ENCODE measurements at regions not wholly inside any gene's neighbourhood (a gene's known extent, or its start where the extent isn't known, plus 50 kb on each side); places are given as distances from the start of the nearest gene placed in this dataset.

- H3K4me1 ChIP-seq (ENCODE audit: control insufficient read depth in 2 of 2, insufficient read depth in 2 of 2, low read length in 2 of 2), result peaks cover 0 to 4% of the 10 kb centered on the region in 2 donors
- H3K36me3 ChIP-seq (ENCODE audit: control insufficient read depth in 2 of 2, insufficient read depth in 2 of 2, low read length in 2 of 2), result no peaks in the 10 kb centered on the region
- no peak overlapping the region for H3K4me3 ChIP-seq (ENCODE audit: low read length in 2 of 2)
- H3K9me3 ChIP-seq (ENCODE audit: control insufficient read depth in 2 of 2, low read length in 2 of 2), result no peaks in the 10 kb centered on the region
- H3K27ac ChIP-seq (ENCODE audit: low read depth in 2 of 2, low read length in 2 of 2), result no peak overlapping the region
- no peaks in the 10 kb centered on the region for H3K27me3 ChIP-seq (ENCODE audit: control insufficient read depth in 2 of 2, insufficient read depth in 2 of 2, low read length in 2 of 2)
- no peak overlapping the region for H3K9ac ChIP-seq (ENCODE audit: low read depth in 1 of 2, low read length in 2 of 2)
Observed at GRCh38 chr20:57094252-57094891, 172.1 kb downstream of the BMP7 start.

DNA sequence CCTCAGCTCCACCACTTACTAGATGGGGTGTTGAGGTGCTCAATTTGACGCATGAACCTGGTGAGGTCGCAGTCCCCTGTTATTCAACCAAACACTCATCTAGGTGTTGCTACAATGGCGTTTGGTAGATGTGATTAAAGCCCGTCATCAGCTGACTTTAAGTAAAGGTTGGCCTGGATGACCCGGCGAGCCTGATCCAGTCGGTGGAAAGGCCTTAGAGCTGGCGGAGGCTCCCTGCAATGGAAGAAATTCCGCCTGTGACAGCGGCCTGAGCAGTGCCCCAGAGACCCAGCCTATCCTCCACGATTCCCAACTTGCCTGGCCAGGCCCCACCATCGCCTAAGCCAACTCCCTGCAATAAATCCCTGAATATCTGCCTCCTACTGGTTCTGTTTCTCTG, 171.4 kb downstream of the BMP7 start:
- Histone ChIP-seq H3K27me3 (ENCODE audit: control insufficient read depth in 2 of 2, insufficient read depth in 2 of 2, low read length in 2 of 2) (no peaks in the 10 kb centered on the region), H3K9me3 (ENCODE audit: control insufficient read depth in 2 of 2, low read length in 2 of 2) (no peaks in the 10 kb centered on the region), H3K4me3 (ENCODE audit: low read length in 2 of 2) (no peak overlapping the region), H3K4me1 (ENCODE audit: control insufficient read depth in 2 of 2, insufficient read depth in 2 of 2, low read length in 2 of 2) (peaks cover 0 to under 1% of the 10 kb centered on the region in 2 donors), H3K27ac (ENCODE audit: low read depth in 2 of 2, low read length in 2 of 2) (no peak overlapping the region), H3K9ac (ENCODE audit: low read depth in 1 of 2, low read length in 2 of 2) (no peak overlapping the region), H3K36me3 (ENCODE audit: control insufficient read depth in 2 of 2, insufficient read depth in 2 of 2, low read length in 2 of 2) (no peaks in the 10 kb centered on the region)

GRCh38 chr20:57095426-57095825, 171.0 kb downstream of the BMP7 start:
- Histone ChIP-seq H3K4me3 (ENCODE audit: low read length in 2 of 2) (no peak overlapping the region), H3K4me1 (ENCODE audit: control insufficient read depth in 2 of 2, insufficient read depth in 2 of 2, low read length in 2 of 2) (no peaks in the 10 kb centered on the region), H3K9ac (ENCODE audit: low read depth in 1 of 2, low read length in 2 of 2) (no peak overlapping the region), H3K36me3 (ENCODE audit: control insufficient read depth in 2 of 2, insufficient read depth in 2 of 2, low read length in 2 of 2) (no peaks in the 10 kb centered on the region), H3K9me3 (ENCODE audit: control insufficient read depth in 2 of 2, low read length in 2 of 2) (no peaks in the 10 kb centered on the region), H3K27me3 (ENCODE audit: control insufficient read depth in 2 of 2, insufficient read depth in 2 of 2, low read length in 2 of 2) (no peaks in the 10 kb centered on the region), H3K27ac (ENCODE audit: low read depth in 2 of 2, low read length in 2 of 2) (no peak overlapping the region)

DNA sequence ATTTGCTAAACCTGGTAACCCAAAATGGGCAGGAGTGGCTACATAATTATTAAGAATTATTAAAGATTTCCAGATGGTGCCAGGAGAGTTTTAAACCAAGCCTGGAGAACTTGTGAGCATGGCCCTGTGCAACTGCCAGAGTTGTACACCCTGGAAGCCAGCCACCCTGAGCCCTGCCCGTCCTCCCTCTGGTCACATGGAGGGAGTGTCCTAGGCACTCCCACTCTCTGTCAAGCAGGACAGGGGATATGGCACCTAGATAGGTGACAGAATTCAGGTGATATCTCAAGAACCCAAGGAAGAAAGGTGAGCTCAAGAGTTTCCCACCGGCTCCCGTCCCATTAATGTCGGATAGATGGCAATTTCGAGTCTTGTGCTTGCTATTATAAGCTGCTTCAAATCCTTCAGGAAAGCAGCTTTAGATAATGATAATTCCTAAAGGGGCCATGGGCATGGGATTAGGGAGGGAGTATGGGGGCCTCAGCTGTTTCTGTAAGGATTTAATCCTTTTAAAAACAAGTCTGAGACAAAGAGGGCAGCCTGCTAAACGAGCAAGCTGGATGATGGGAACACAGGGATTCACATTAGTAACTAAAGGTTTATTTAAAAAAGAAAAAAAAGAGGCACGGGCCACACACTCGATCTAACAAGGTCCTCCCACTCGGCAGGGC, 169.1 kb downstream of the BMP7 start:
- Histone ChIP-seq H3K27ac (ENCODE audit: low read depth in 2 of 2, low read length in 2 of 2) (no peak overlapping the region), H3K9ac (ENCODE audit: low read depth in 1 of 2, low read length in 2 of 2) (no peak overlapping the region), H3K4me1 (ENCODE audit: control insufficient read depth in 2 of 2, insufficient read depth in 2 of 2, low read length in 2 of 2) (no peaks in the 10 kb centered on the region), H3K36me3 (ENCODE audit: control insufficient read depth in 2 of 2, insufficient read depth in 2 of 2, low read length in 2 of 2) (no peaks in the 10 kb centered on the region), H3K27me3 (ENCODE audit: control insufficient read depth in 2 of 2, insufficient read depth in 2 of 2, low read length in 2 of 2) (no peaks in the 10 kb centered on the region), H3K4me3 (ENCODE audit: low read length in 2 of 2) (no peak overlapping the region), H3K9me3 (ENCODE audit: control insufficient read depth in 2 of 2, low read length in 2 of 2) (no peaks in the 10 kb centered on the region)

- Histone ChIP-seq H3K27ac (ENCODE audit: low read depth in 2 of 2, low read length in 2 of 2) (no peak overlapping the region), H3K36me3 (ENCODE audit: control insufficient read depth in 2 of 2, insufficient read depth in 2 of 2, low read length in 2 of 2) (no peaks in the 10 kb centered on the region), H3K4me1 (ENCODE audit: control insufficient read depth in 2 of 2, insufficient read depth in 2 of 2, low read length in 2 of 2) (no peaks in the 10 kb centered on the region), H3K9me3 (ENCODE audit: control insufficient read depth in 2 of 2, low read length in 2 of 2) (no peaks in the 10 kb centered on the region), H3K9ac (ENCODE audit: low read depth in 1 of 2, low read length in 2 of 2) (no peak overlapping the region), H3K27me3 (ENCODE audit: control insufficient read depth in 2 of 2, insufficient read depth in 2 of 2, low read length in 2 of 2) (peaks cover under 1 to 2% of the 10 kb centered on the region in 2 donors), H3K4me3 (ENCODE audit: low read length in 2 of 2) (no peak overlapping the region)
Observed at GRCh38 chr20:57102160-57102559, 164.3 kb downstream of the BMP7 start.

DNA sequence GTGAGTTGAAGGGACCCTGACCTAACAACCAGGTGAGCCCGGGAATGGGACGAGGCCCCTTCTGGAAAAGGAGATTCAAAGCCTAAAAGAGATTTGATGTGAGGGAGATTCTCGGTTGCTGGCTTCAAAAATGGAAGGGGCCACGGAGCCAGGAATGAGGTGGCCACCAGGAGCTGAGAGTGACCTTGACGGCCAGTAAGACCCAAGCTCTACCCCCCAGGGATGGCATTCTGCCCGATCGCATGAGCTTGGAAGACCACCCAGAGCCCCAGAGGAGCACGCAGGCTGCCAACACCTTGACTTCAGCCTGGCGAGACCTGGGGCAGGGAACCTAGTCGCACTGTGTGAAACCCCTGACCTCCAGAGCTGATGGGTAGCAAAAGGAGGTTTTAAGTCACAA, 163.9 kb downstream of the BMP7 start:
- no peak overlapping the region for H3K9ac ChIP-seq (ENCODE audit: low read depth in 1 of 2, low read length in 2 of 2)

GRCh38 chr20:57103146-57103800, 163.2 kb downstream of the BMP7 start:
- H3K9me3 ChIP-seq (ENCODE audit: control insufficient read depth in 2 of 2, low read length in 2 of 2), result no peaks in the 10 kb centered on the region
- H3K27me3 ChIP-seq (ENCODE audit: control insufficient read depth in 2 of 2, insufficient read depth in 2 of 2, low read length in 2 of 2), result peaks cover 3 to 4% of the 10 kb centered on the region in 2 donors
- H3K9ac ChIP-seq (ENCODE audit: low read depth in 1 of 2, low read length in 2 of 2), result no peak overlapping the region
- no peak overlapping the region for H3K27ac ChIP-seq (ENCODE audit: low read depth in 2 of 2, low read length in 2 of 2)
- no peak overlapping the region for H3K4me3 ChIP-seq (ENCODE audit: low read length in 2 of 2)
- no peaks in the 10 kb centered on the region for H3K36me3 ChIP-seq (ENCODE audit: control insufficient read depth in 2 of 2, insufficient read depth in 2 of 2, low read length in 2 of 2)
- no peaks in the 10 kb centered on the region for H3K4me1 ChIP-seq (ENCODE audit: control insufficient read depth in 2 of 2, insufficient read depth in 2 of 2, low read length in 2 of 2)

More for the DNA sequence above, 163.9 kb downstream of the BMP7 start:
- H3K27ac ChIP-seq (ENCODE audit: low read depth in 2 of 2, low read length in 2 of 2), result no peak overlapping the region
- peaks cover 3 to 4% of the 10 kb centered on the region in 2 donors for H3K27me3 ChIP-seq (ENCODE audit: control insufficient read depth in 2 of 2, insufficient read depth in 2 of 2, low read length in 2 of 2)
- no peaks in the 10 kb centered on the region for H3K36me3 ChIP-seq (ENCODE audit: control insufficient read depth in 2 of 2, insufficient read depth in 2 of 2, low read length in 2 of 2)
- no peaks in the 10 kb centered on the region for H3K4me1 ChIP-seq (ENCODE audit: control insufficient read depth in 2 of 2, insufficient read depth in 2 of 2, low read length in 2 of 2)
- no peaks in the 10 kb centered on the region for H3K9me3 ChIP-seq (ENCODE audit: control insufficient read depth in 2 of 2, low read length in 2 of 2)
- H3K4me3 ChIP-seq (ENCODE audit: low read length in 2 of 2), result no peak overlapping the region

DNA sequence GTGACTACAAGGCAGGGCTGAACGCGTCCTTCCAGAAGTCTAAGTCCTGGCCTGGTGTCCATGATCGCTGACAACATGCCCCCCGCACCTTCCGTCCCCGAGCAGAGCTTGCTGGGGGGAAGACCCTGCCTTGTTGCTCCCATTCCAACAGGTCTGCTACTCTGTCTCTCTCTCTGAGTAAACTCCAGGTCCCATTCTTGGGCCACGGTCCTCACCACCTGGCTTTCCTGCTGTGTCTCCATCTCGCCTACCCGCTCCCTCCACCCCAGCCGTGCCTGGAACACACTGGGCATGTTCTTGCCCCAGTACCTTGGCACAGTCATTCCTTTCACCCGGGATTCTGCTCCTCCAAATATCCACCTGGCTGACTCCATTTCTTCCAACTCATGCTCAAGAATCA, 162.3 kb downstream of the BMP7 start:
- H3K9ac ChIP-seq (ENCODE audit: low read depth in 1 of 2, low read length in 2 of 2), result no peak overlapping the region
- no peaks in the 10 kb centered on the region for H3K36me3 ChIP-seq (ENCODE audit: control insufficient read depth in 2 of 2, insufficient read depth in 2 of 2, low read length in 2 of 2)
- H3K27me3 ChIP-seq (ENCODE audit: control insufficient read depth in 2 of 2, insufficient read depth in 2 of 2, low read length in 2 of 2), result peaks cover 3 to 4% of the 10 kb centered on the region in 2 donors
- no peaks in the 10 kb centered on the region for H3K9me3 ChIP-seq (ENCODE audit: control insufficient read depth in 2 of 2, low read length in 2 of 2)
- H3K27ac ChIP-seq (ENCODE audit: low read depth in 2 of 2, low read length in 2 of 2), result no peak overlapping the region
- no peak overlapping the region for H3K4me3 ChIP-seq (ENCODE audit: low read length in 2 of 2)
- H3K4me1 ChIP-seq (ENCODE audit: control insufficient read depth in 2 of 2, insufficient read depth in 2 of 2, low read length in 2 of 2), result peaks cover 0 to 1% of the 10 kb centered on the region in 2 donors

GRCh38 chr20:57104651-57105204, 161.7 kb downstream of the BMP7 start:
- no peak overlapping the region for H3K27ac ChIP-seq (ENCODE audit: low read depth in 2 of 2, low read length in 2 of 2)
- H3K4me1 ChIP-seq (ENCODE audit: control insufficient read depth in 2 of 2, insufficient read depth in 2 of 2, low read length in 2 of 2), result peaks cover 0 to 5% of the 10 kb centered on the region in 2 donors
- H3K9ac ChIP-seq (ENCODE audit: low read depth in 1 of 2, low read length in 2 of 2), result no peak overlapping the region
- no peaks in the 10 kb centered on the region for H3K9me3 ChIP-seq (ENCODE audit: control insufficient read depth in 2 of 2, low read length in 2 of 2)
- no peak overlapping the region for H3K4me3 ChIP-seq (ENCODE audit: low read length in 2 of 2)
- no peaks in the 10 kb centered on the region for H3K36me3 ChIP-seq (ENCODE audit: control insufficient read depth in 2 of 2, insufficient read depth in 2 of 2, low read length in 2 of 2)
- peaks cover 3 to 4% of the 10 kb centered on the region in 2 donors for H3K27me3 ChIP-seq (ENCODE audit: control insufficient read depth in 2 of 2, insufficient read depth in 2 of 2, low read length in 2 of 2)

- Histone ChIP-seq H3K27me3 (ENCODE audit: control insufficient read depth in 2 of 2, insufficient read depth in 2 of 2, low read length in 2 of 2) (peaks cover 3 to 4% of the 10 kb centered on the region in 2 donors), H3K4me1 (ENCODE audit: control insufficient read depth in 2 of 2, insufficient read depth in 2 of 2, low read length in 2 of 2) (peaks cover 0 to 5% of the 10 kb centered on the region in 2 donors), H3K27ac (ENCODE audit: low read depth in 2 of 2, low read length in 2 of 2) (no peak overlapping the region), H3K4me3 (ENCODE audit: low read length in 2 of 2) (no peak overlapping the region), H3K36me3 (ENCODE audit: control insufficient read depth in 2 of 2, insufficient read depth in 2 of 2, low read length in 2 of 2) (no peaks in the 10 kb centered on the region), H3K9me3 (ENCODE audit: control insufficient read depth in 2 of 2, low read length in 2 of 2) (no peaks in the 10 kb centered on the region), H3K9ac (ENCODE audit: low read depth in 1 of 2, low read length in 2 of 2) (no peak overlapping the region)
Observed at GRCh38 chr20:57106030-57106682, 160.3 kb downstream of the BMP7 start.

Measured in mucosa of rectum (tissue), 2 donors.